ENCODE measurements at regions not wholly inside any gene's neighbourhood (a gene's known extent, or its start where the extent isn't known, plus 50 kb on each side); places are given as distances from the start of the nearest gene placed in this dataset.

DNA sequence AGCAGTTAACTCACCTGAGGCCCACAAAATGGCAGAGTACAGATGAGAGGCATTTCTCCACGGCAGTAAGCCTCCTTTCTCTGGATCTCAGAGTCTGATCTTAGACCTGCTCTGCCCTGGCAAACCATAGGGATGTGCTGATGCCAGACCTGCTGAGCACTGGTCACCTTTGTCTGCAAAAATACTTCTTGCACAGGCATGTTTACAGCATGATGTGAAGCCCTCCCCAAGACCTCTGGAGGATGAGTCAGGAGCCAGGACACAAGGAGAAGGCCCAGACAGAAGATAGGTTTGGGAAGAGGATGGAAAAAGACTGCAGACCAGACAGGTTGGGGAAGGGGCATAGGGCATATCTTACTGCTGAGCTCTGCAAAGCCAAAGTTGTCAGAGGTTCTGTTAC is 426.6 kb downstream of the PMP22 start:
- H3K4me1 Mint-ChIP-seq: peaks cover 3% of the 10 kb centered on the region
- H3K36me3 Mint-ChIP-seq (ENCODE audit: low read depth): no peaks in the 10 kb centered on the region
- no peak for TF ChIP-seq CTCF (conservative IDR thresholded peaks at IDR 0.05)
- no peaks in the 10 kb centered on the region for H3K27me3 Mint-ChIP-seq (ENCODE audit: insufficient read depth)
- Histone ChIP-seq H3K9me3 (ENCODE audit: control insufficient read depth, low read length) (peaks cover 21% of the 10 kb centered on the region), H3K4me1 (ENCODE audit: control insufficient read depth, insufficient read depth, low read length) (no peaks in the 10 kb centered on the region), H3K9ac (ENCODE audit: extremely low read depth, low read length, poor library complexity, severe bottlenecking) (no peak overlapping the region), H3K4me3 (ENCODE audit: low read length) (no peak overlapping the region), H3K27me3 (ENCODE audit: control insufficient read depth, insufficient read depth, low read length, poor library complexity, severe bottlenecking) (no peaks in the 10 kb centered on the region), H3K27ac (ENCODE audit: low read depth, low read length) (no peak overlapping the region), H3K36me3 (ENCODE audit: control insufficient read depth, insufficient read depth, low read length) (no peaks in the 10 kb centered on the region)
- peaks cover 14% of the 10 kb centered on the region for H3K9me3 Mint-ChIP-seq
- H3K27ac Mint-ChIP-seq: no peak overlapping the region
- no peak overlapping the region for H3K4me3 Mint-ChIP-seq
- no peak for DNase-seq
- WGBS, 2 experiments (ENCODE audit: insufficient coverage in 1 of 2, insufficient read length in 1 of 2): 92% methylated on average over 1 of the region's 1 CpG

DNA sequence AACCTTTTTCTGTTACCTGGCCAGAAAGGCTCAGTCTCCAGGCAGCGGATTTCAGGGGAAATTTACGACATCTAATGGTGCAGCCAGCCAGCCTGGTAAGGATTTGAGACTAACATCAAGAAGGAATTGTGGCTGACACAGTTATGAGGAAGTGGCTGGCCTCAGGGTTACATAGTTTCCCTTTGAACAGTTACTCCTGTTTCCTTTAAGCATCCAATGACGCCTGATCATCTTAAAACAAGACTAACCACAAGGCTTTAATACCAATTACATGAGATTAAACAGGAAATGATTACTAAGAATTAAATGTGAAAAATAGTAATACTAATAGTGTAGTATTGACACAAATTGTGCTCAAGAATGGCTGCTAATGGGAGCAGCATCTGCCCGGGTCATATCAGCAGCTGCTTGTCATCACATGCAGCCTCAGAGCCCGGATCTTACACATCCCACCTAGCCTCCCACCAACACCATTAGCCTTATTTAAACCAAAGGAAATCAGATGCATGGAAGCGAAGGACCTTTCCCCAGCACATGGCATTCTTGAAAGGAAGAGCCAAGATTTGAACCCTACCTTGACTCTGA is 431.8 kb downstream of the PMP22 start:
- Mint-ChIP-seq H3K27ac (no peak overlapping the region), H3K36me3 (ENCODE audit: low read depth) (no peaks in the 10 kb centered on the region), H3K4me1 (peaks cover 5% of the 10 kb centered on the region), H3K27me3 (ENCODE audit: insufficient read depth) (peaks cover 3% of the 10 kb centered on the region), H3K9me3 (peaks cover 14% of the 10 kb centered on the region), H3K4me3 (no peak overlapping the region)
- peaks cover 6% of the 10 kb centered on the region for H3K4me1 ChIP-seq (ENCODE audit: control insufficient read depth, insufficient read depth, low read length)
- no peak for DNase-seq
- no peak overlapping the region for H3K9ac ChIP-seq (ENCODE audit: extremely low read depth, low read length, poor library complexity, severe bottlenecking)
- H3K9me3 ChIP-seq (ENCODE audit: control insufficient read depth, low read length): peaks cover 21% of the 10 kb centered on the region
- 92 to 93% methylated on average over 3 to 6 of the region's 6 CpGs for WGBS, 2 experiments (ENCODE audit: insufficient coverage in 1 of 2, insufficient read length in 1 of 2)
- H3K4me3 ChIP-seq (ENCODE audit: low read length): no peak overlapping the region
- H3K36me3 ChIP-seq (ENCODE audit: control insufficient read depth, insufficient read depth, low read length): no peaks in the 10 kb centered on the region
- no peaks in the 10 kb centered on the region for H3K27me3 ChIP-seq (ENCODE audit: control insufficient read depth, insufficient read depth, low read length, poor library complexity, severe bottlenecking)
- TF ChIP-seq CTCF (conservative IDR thresholded peaks at IDR 0.05): no peak
- no peak overlapping the region for H3K27ac ChIP-seq (ENCODE audit: low read depth, low read length)

DNA sequence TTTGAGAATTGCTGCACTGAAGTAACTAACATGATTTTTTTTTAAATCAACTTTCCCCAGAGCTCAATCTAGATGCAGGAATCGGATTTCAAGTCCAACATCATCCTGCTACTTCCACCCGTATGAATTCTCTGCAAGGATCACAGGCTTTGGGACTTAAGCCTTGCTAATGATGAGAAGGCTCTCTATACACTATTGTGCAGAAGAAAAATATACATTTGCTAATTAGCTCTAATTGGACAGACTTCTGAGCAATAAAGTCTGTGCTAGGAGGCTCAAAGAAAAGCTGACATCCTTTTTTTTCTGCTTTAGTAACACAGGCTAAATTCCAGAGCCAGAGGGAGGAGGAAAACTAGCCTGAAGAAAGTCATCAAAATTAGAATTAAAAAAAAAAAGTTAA is 433.6 kb downstream of the PMP22 start:
- no peak overlapping the region for H3K4me3 ChIP-seq (ENCODE audit: low read length)
- peaks cover 9% of the 10 kb centered on the region for H3K4me1 ChIP-seq (ENCODE audit: control insufficient read depth, insufficient read depth, low read length)
- H3K27me3 ChIP-seq (ENCODE audit: control insufficient read depth, insufficient read depth, low read length, poor library complexity, severe bottlenecking): no peaks in the 10 kb centered on the region
- H3K36me3 Mint-ChIP-seq (ENCODE audit: low read depth): no peaks in the 10 kb centered on the region
- no peak overlapping the region for H3K27ac ChIP-seq (ENCODE audit: low read depth, low read length)
- peaks cover 15% of the 10 kb centered on the region for H3K9me3 ChIP-seq (ENCODE audit: control insufficient read depth, low read length)
- H3K27me3 Mint-ChIP-seq (ENCODE audit: insufficient read depth): peaks cover 3% of the 10 kb centered on the region
- H3K36me3 ChIP-seq (ENCODE audit: control insufficient read depth, insufficient read depth, low read length): no peaks in the 10 kb centered on the region
- no peak for TF ChIP-seq CTCF (conservative IDR thresholded peaks at IDR 0.05)
- WGBS, 2 experiments (ENCODE audit: insufficient coverage in 1 of 2, insufficient read length in 1 of 2): 80 to 82% methylated on average over 1 to 2 of the region's 2 CpGs
- no peak overlapping the region for H3K27ac Mint-ChIP-seq
- peaks cover 13% of the 10 kb centered on the region for H3K9me3 Mint-ChIP-seq
- DNase-seq: no peak
- peaks cover 8% of the 10 kb centered on the region for H3K4me1 Mint-ChIP-seq
- H3K4me3 Mint-ChIP-seq: no peak overlapping the region
- no peak overlapping the region for H3K9ac ChIP-seq (ENCODE audit: extremely low read depth, low read length, poor library complexity, severe bottlenecking)
